Chondrocyte (in vitro differentiated cells): ENCODE measurements at regions not wholly inside any gene's neighbourhood (a gene's known extent, or its start where the extent isn't known, plus 50 kb on each side); places are given as distances from the start of the nearest gene placed in this dataset.

Experiments
- DNase-seq: peaks from one replicate; pipeline ENCODE4 v3.0.0; 2021; ENCODE audit warnings: mixed read lengths, low spot score
- H3K27ac Mint-ChIP-seq: one replicate; pipeline ENCODE4 v1.8.0; 2021; ENCODE audit warnings: mild to moderate bottlenecking, moderate library complexity, mixed read lengths; ENCODE audit not compliant: unreplicated experiment
- H3K27me3 Mint-ChIP-seq: 2 replicates; pipeline ENCODE4 v1.8.0; 2021; ENCODE audit warnings: low read depth, mixed read lengths
- H3K36me3 Mint-ChIP-seq: 2 replicates; pipeline ENCODE4 v1.8.0; 2021; ENCODE audit warnings: low read depth, mixed read lengths
- H3K4me1 Mint-ChIP-seq: 2 replicates; pipeline ENCODE4 v1.8.0; 2021; ENCODE audit warnings: low read depth, mild to moderate bottlenecking, mixed read lengths
- H3K4me3 Mint-ChIP-seq: one replicate; pipeline ENCODE4 v1.8.0; 2021; ENCODE audit warnings: mild to moderate bottlenecking, moderate library complexity, mixed read lengths; ENCODE audit not compliant: unreplicated experiment
- H3K9me3 Mint-ChIP-seq: 2 replicates; pipeline ENCODE4 v1.8.0; 2021; ENCODE audit warnings: low read depth, mixed read lengths
- CTCF ChIP-seq: fragments of 200-600 bp; sonication (generic); IDR thresholded peaks from 2 replicates; pipeline ENCODE4 v1.5.0; 2021; ENCODE audit warnings: antibody characterized with exemption, mild to moderate bottlenecking, moderate library complexity

- peaks cover 20% of the 10 kb centered on the region for H3K4me1 Mint-ChIP-seq
- no peaks in the 10 kb centered on the region for H3K36me3 Mint-ChIP-seq
- no peak overlapping the region for H3K27ac Mint-ChIP-seq
- no peak for DNase-seq
- H3K27me3 Mint-ChIP-seq, result no peaks in the 10 kb centered on the region
- no peak for TF ChIP-seq CTCF
- no peak overlapping the region for H3K4me3 Mint-ChIP-seq
- no peaks in the 10 kb centered on the region for H3K9me3 Mint-ChIP-seq
Measured at GRCh38 chr12:92426332-92426731, 276.5 kb upstream of the PLEKHG7 start.

- Mint-ChIP-seq H3K27ac (no peak overlapping the region), H3K27me3 (no peaks in the 10 kb centered on the region), H3K36me3 (no peaks in the 10 kb centered on the region), H3K4me1 (peaks cover 20% of the 10 kb centered on the region), H3K9me3 (no peaks in the 10 kb centered on the region), H3K4me3 (no peak overlapping the region)
- TF ChIP-seq CTCF, result no peak
- DNase-seq, result no peak
Measured at GRCh38 chr12:92425165-92425564, 277.6 kb upstream of the PLEKHG7 start.

- H3K4me1 Mint-ChIP-seq, result peaks cover 20% of the 10 kb centered on the region
- DNase-seq, result no peak
- no peaks in the 10 kb centered on the region for H3K9me3 Mint-ChIP-seq
- TF ChIP-seq CTCF, result no peak
- H3K36me3 Mint-ChIP-seq, result no peaks in the 10 kb centered on the region
- H3K27me3 Mint-ChIP-seq, result no peaks in the 10 kb centered on the region
- peak overlapping the region; percentile 79 for H3K27ac Mint-ChIP-seq
- no peak overlapping the region for H3K4me3 Mint-ChIP-seq
Measured at GRCh38 chr12:92424338-92424737, 278.5 kb upstream of the PLEKHG7 start.

DNA sequence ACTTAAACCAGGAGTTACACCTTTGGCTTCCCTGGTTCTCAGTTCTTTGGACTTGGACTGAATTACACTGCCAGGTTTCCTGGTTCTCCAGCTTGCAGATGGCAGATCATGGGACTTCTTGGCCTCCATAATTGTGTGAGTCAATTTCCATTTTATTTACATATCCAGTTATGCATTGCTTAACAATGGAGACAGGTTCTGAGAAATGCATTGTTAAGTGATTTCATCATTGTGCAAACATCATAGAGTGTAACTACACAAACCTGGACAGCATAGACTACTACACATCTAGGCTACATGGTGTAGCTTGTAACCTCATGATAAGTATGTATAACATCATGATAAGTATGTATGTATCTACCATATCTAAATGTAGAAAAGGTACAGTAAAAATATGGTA is 276.1 kb upstream of the BTG1 start:
- no peaks in the 10 kb centered on the region for H3K27me3 Mint-ChIP-seq
- no peak overlapping the region for H3K4me3 Mint-ChIP-seq
- no peaks in the 10 kb centered on the region for H3K9me3 Mint-ChIP-seq
- H3K27ac Mint-ChIP-seq, result no peak overlapping the region
- DNase-seq, result no peak
- H3K36me3 Mint-ChIP-seq, result no peaks in the 10 kb centered on the region
- peaks cover 23% of the 10 kb centered on the region for H3K4me1 Mint-ChIP-seq
- no peak for TF ChIP-seq CTCF

- TF ChIP-seq CTCF, result no peak
- Mint-ChIP-seq H3K4me1 (peaks cover 23% of the 10 kb centered on the region), H3K9me3 (no peaks in the 10 kb centered on the region), H3K27me3 (no peaks in the 10 kb centered on the region), H3K36me3 (no peaks in the 10 kb centered on the region), H3K4me3 (no peak overlapping the region), H3K27ac (no peak overlapping the region)
- no peak for DNase-seq
Measured at GRCh38 chr12:92421042-92421441, 275.4 kb upstream of the BTG1 start.
